Smooth muscle cell (in vitro differentiated cells): ENCODE measurements at regions not wholly inside any gene's neighbourhood (a gene's known extent, or its start where the extent isn't known, plus 50 kb on each side); places are given as distances from the start of the nearest gene placed in this dataset.

Experiments used
- DNase-seq: peaks from one replicate; lab custom pipeline; 2025; ENCODE audit not compliant: unreplicated experiment; lab: John Stamatoyannopoulos, UW
- H2AFZ ChIP-seq: fragments of 200-600 bp; sonication (generic); 2 replicates; pipeline ENCODE4 v1.6.0; 2016; ENCODE audit warnings: antibody characterized with exemption, low read depth, mild to moderate bottlenecking
- H3F3A ChIP-seq: fragments of 200-600 bp; sonication (generic); 2 replicates; pipeline ENCODE4 v1.6.0; 2017; ENCODE audit warnings: antibody characterized with exemption, low read depth
- H3K27ac ChIP-seq: fragments of 200-600 bp; sonication (generic); 2 replicates; pipeline ENCODE4 v1.5.1; 2016; ENCODE audit warnings: low read depth, mild to moderate bottlenecking
- H3K27me3 ChIP-seq: fragments of 200-600 bp; sonication (generic); 2 replicates; pipeline ENCODE4 v1.6.1; 2016; ENCODE audit warnings: low read depth, mild to moderate bottlenecking
- H3K36me3 ChIP-seq: fragments of 200-600 bp; sonication (generic); 2 replicates; pipeline ENCODE4 v1.5.1; 2016; ENCODE audit warnings: low read depth
- H3K4me1 ChIP-seq: fragments of 200-600 bp; sonication (generic); 2 replicates; pipeline ENCODE4 v1.5.1; 2016; ENCODE audit warnings: low read depth
- H3K4me2 ChIP-seq: fragments of 200-600 bp; sonication (generic); 2 replicates; pipeline ENCODE4 v1.6.0; 2016; ENCODE audit warnings: mild to moderate bottlenecking
- H3K4me3 ChIP-seq: fragments of 200-600 bp; sonication (generic); 2 replicates; pipeline ENCODE4 v1.5.1; 2016; ENCODE audit warnings: mild to moderate bottlenecking
- H3K79me2 ChIP-seq: fragments of 200-600 bp; sonication (generic); 2 replicates; pipeline ENCODE4 v1.6.0; 2016; ENCODE audit warnings: low read depth, mild to moderate bottlenecking
- H3K9ac ChIP-seq: fragments of 200-600 bp; sonication (generic); 2 replicates; pipeline ENCODE4 v1.6.0; 2016; ENCODE audit warnings: low read depth
- H3K9me3 ChIP-seq: fragments of 200-600 bp; sonication (generic); replicated peaks from 2 replicates; pipeline ENCODE4 v1.5.1; 2016; ENCODE audit warnings: low read depth
- H4K20me1 ChIP-seq: fragments of 200-600 bp; sonication (generic); 2 replicates; pipeline ENCODE4 v1.6.0; 2016; ENCODE audit warnings: low read depth
- CTCF ChIP-seq: fragments of 200-600 bp; sonication (generic); IDR thresholded peaks from 2 replicates; pipeline ENCODE4 v1.5.1; 2017; ENCODE audit warnings: borderline replicate concordance, mild to moderate bottlenecking, antibody characterized with exemption; ENCODE audit not compliant: insufficient read depth, poor library complexity, severe bottlenecking
- WGBS: methylation state at CpG from one replicate; pipeline ENCODE4 v1.1.7; 2016; ENCODE audit warnings: low lambda C conversion rate; 5-methylcytosine and 5-hydroxymethylcytosine counted together

DNA sequence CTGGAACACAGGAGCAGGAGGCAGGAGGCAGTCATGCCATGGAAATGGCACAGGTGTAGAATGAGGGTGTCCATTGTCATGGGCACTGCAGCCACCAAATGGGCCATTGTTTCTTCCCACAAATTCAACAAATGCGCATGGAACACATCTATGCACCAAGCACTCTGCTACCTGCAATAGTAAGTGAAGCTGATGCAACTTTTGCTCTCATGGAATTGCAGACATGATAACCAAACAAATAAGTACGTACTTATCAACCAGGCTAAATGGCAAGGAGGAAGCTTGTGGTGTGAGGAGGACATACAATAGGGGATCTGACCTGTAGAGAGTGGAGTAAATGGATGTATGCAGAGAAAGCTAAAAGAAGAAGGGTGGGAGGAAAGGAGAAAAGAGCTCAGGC is 116.8 kb downstream of the TRIM36 start:
- Histone ChIP-seq H3K9me3 (no peaks in the 10 kb centered on the region), H3K36me3 (no peaks in the 10 kb centered on the region), H3K4me1 (no peaks in the 10 kb centered on the region), H3K79me2 (no peaks in the 10 kb centered on the region), H3K27me3 (no peaks in the 10 kb centered on the region), H3K4me2 (no peak overlapping the region), H2AFZ (no peak overlapping the region), H3K9ac (no peak overlapping the region), H3K27ac (no peak overlapping the region), H3K4me3 (no peak overlapping the region), H4K20me1 (no peaks in the 10 kb centered on the region), H3F3A (no peaks in the 10 kb centered on the region)
- DNase-seq = no peak
- WGBS = 90% methylated on average over 2 of the region's 2 CpGs
- no peak for TF ChIP-seq CTCF

GRCh38 chr5:115050866-115051265 is 118.8 kb downstream of the TRIM36 start:
- no peaks in the 10 kb centered on the region for H3K36me3 ChIP-seq
- no peaks in the 10 kb centered on the region for H3K9me3 ChIP-seq
- H3K9ac ChIP-seq = no peak overlapping the region
- H3K27ac ChIP-seq = no peak overlapping the region
- no peaks in the 10 kb centered on the region for H3K27me3 ChIP-seq
- no peaks in the 10 kb centered on the region for H4K20me1 ChIP-seq
- DNase-seq = no peak
- H3K79me2 ChIP-seq = no peaks in the 10 kb centered on the region
- H3K4me3 ChIP-seq = no peak overlapping the region
- H3K4me1 ChIP-seq = no peaks in the 10 kb centered on the region
- no peak overlapping the region for H2AFZ ChIP-seq
- no peaks in the 10 kb centered on the region for H3F3A ChIP-seq
- no peak for TF ChIP-seq CTCF
- H3K4me2 ChIP-seq = no peak overlapping the region
- 54% methylated on average over 3 of the region's 3 CpGs for WGBS

DNA sequence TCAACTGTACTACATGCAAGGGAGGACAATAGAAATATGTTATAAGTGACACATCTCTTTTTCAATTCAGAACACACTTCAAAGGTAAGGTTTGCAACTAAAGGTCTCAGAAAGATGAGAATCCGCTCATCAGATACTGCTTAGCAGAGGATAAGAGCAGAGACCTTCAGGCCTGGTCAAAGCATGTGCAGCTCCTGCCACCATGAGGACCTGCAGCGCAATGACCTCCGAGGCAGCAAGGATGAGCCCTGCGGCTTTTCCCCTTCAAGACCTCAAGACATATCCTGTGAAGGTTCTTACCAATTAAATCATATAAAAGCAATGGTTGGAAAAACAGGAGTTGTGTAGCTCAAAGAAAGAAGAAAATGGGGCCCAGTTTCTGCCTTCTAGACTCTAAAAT is 135.8 kb downstream of the TRIM36 start:
- WGBS = 69% methylated on average over 4 of the region's 4 CpGs
- H3K9me3 ChIP-seq = no peaks in the 10 kb centered on the region
- no peaks in the 10 kb centered on the region for H3K79me2 ChIP-seq
- DNase-seq = no peak
- no peak overlapping the region for H3K4me2 ChIP-seq
- no peak overlapping the region for H3K9ac ChIP-seq
- H3K36me3 ChIP-seq = no peaks in the 10 kb centered on the region
- no peak overlapping the region for H3K4me3 ChIP-seq
- no peaks in the 10 kb centered on the region for H3F3A ChIP-seq
- no peak overlapping the region for H2AFZ ChIP-seq
- H3K4me1 ChIP-seq = no peaks in the 10 kb centered on the region
- peak; percentile 27 for TF ChIP-seq CTCF
- no peak overlapping the region for H3K27ac ChIP-seq
- H4K20me1 ChIP-seq = no peaks in the 10 kb centered on the region
- no peaks in the 10 kb centered on the region for H3K27me3 ChIP-seq

- Histone ChIP-seq H3K4me1 (no peaks in the 10 kb centered on the region), H3K79me2 (no peaks in the 10 kb centered on the region), H3K9ac (no peak overlapping the region), H3K9me3 (no peaks in the 10 kb centered on the region), H3K27me3 (peaks cover 3% of the 10 kb centered on the region), H2AFZ (no peak overlapping the region), H3K4me2 (no peak overlapping the region), H3K4me3 (no peak overlapping the region), H3K36me3 (no peaks in the 10 kb centered on the region), H3F3A (no peaks in the 10 kb centered on the region), H3K27ac (no peak overlapping the region), H4K20me1 (no peaks in the 10 kb centered on the region)
- 69% methylated on average over 4 of the region's 4 CpGs for WGBS
- DNase-seq = no peak
- TF ChIP-seq CTCF = no peak
Measured at GRCh38 chr5:115028557-115028956, 141.2 kb downstream of the TRIM36 start.
